Dendritic cell treated with granulocyte-macrophage colony-stimulating factor and Interleukin-4, amounts not matched to agents 40 ng/mL and 50 ng/mL, for 4 days (primary cell): ENCODE measurements at regions not wholly inside any gene's neighbourhood (a gene's known extent, or its start where the extent isn't known, plus 50 kb on each side); places are given as distances from the start of the nearest gene placed in this dataset.

Experiments used
- H3K27ac Mint-ChIP-seq: one replicate; pipeline ENCODE4 v1.8.0; 2022; ENCODE audit warnings: mild to moderate bottlenecking, mixed read lengths
- H3K27me3 Mint-ChIP-seq: one replicate; pipeline ENCODE4 v1.8.0; 2022; ENCODE audit warnings: mild to moderate bottlenecking, mixed read lengths
- H3K36me3 Mint-ChIP-seq: one replicate; pipeline ENCODE4 v1.8.0; 2022; ENCODE audit warnings: low read depth, mixed read lengths
- H3K4me1 Mint-ChIP-seq: one replicate; pipeline ENCODE4 v1.8.0; 2022; ENCODE audit warnings: low read depth, mixed read lengths
- H3K4me3 Mint-ChIP-seq: one replicate; pipeline ENCODE4 v1.8.0; 2022; ENCODE audit warnings: mild to moderate bottlenecking, moderate library complexity, mixed read lengths
- H3K9me3 Mint-ChIP-seq: one replicate; pipeline ENCODE4 v1.8.0; 2022; ENCODE audit warnings: mixed read lengths
- intact Hi-C: fragments of 100-400 bp; cut with micrococcal nuclease; formaldehyde crosslinking; loops from one replicate; pipeline ENCODE4 v1.15.0; 2022

GRCh38 chr3:72453706-72454105 is 394.5 kb downstream of the SHQ1 start:
- Mint-ChIP-seq H3K4me1 (peaks cover 35% of the 10 kb centered on the region), H3K27me3 (peaks cover 17% of the 10 kb centered on the region), H3K9me3 (no peaks in the 10 kb centered on the region), H3K27ac (no peak overlapping the region), H3K4me3 (no peak overlapping the region), H3K36me3 (no peaks in the 10 kb centered on the region)
- intact Hi-C loops, result no loop called here

GRCh38 chr3:72452745-72453144 is 395.5 kb downstream of the SHQ1 start:
- Mint-ChIP-seq H3K9me3 (no peaks in the 10 kb centered on the region), H3K4me3 (no peak overlapping the region), H3K36me3 (no peaks in the 10 kb centered on the region), H3K27me3 (peaks cover 20% of the 10 kb centered on the region), H3K27ac (no peak overlapping the region), H3K4me1 (peaks cover 36% of the 10 kb centered on the region)
- intact Hi-C loops, result no loop called here

- no peaks in the 10 kb centered on the region for H3K36me3 Mint-ChIP-seq
- H3K27me3 Mint-ChIP-seq, result peaks cover 20% of the 10 kb centered on the region
- H3K9me3 Mint-ChIP-seq, result no peaks in the 10 kb centered on the region
- H3K4me3 Mint-ChIP-seq, result no peak overlapping the region
- intact Hi-C loops, result no loop called here
- H3K27ac Mint-ChIP-seq, result no peak overlapping the region
- H3K4me1 Mint-ChIP-seq, result peaks cover 41% of the 10 kb centered on the region
These were observed 396.4 kb downstream of the SHQ1 start for GRCh38 chr3:72451841-72452240.

DNA sequence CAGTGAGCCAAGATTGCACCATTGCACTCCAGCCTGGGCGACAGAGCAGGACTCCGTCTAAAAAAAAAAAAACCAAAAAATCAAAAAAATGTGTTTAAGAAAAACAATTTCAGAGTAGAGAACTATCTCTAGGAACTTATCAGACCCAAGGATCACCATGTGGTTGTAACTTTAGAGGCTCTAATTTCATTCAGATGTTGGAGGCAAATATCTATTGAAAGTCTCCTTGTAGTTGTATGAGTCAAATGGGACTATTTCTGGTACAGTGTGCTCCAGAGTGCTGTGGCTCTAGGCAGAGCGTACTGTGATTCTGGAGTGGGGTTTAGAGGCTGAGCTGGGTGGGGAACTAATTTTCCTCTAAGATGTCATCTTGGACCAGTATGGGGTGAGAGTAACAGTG is 398.7 kb downstream of the SHQ1 start:
- Mint-ChIP-seq H3K36me3 (peaks cover 15% of the 10 kb centered on the region), H3K4me1 (peaks cover 41% of the 10 kb centered on the region), H3K4me3 (no peak overlapping the region), H3K27me3 (peaks cover 20% of the 10 kb centered on the region), H3K9me3 (no peaks in the 10 kb centered on the region), H3K27ac (no peak overlapping the region)
- intact Hi-C loops, result loop anchor here (5.0 kb wide), 2 partner anchors 38 to 177 kb away; no protein-coding TSS in a partner anchor

DNA sequence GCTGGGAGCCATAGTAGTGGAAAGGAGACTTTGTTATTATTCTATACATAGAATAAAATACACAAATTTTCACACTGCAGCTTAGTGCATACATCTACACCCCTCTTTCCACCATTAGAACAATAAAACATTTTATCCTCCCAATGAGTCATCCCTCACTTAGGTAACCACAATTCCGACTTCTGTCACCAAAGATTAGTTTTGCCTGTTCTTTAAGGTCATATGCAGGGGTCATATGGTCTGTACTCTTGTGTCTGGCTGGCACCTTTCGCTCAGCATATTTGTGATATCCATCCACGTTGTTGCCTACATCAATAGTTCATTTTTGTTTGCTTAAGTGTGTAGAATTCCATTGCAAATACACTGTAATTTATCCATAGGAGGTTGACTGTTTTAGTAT is 399.4 kb downstream of the SHQ1 start:
- H3K27ac Mint-ChIP-seq, result no peak overlapping the region
- peaks cover 22% of the 10 kb centered on the region for H3K36me3 Mint-ChIP-seq
- H3K27me3 Mint-ChIP-seq, result peaks cover 20% of the 10 kb centered on the region
- intact Hi-C loops, result loop anchor here (5.0 kb wide), 2 partner anchors 38 to 177 kb away; no protein-coding TSS in a partner anchor
- H3K4me3 Mint-ChIP-seq, result no peak overlapping the region
- peaks cover 41% of the 10 kb centered on the region for H3K4me1 Mint-ChIP-seq
- H3K9me3 Mint-ChIP-seq, result no peaks in the 10 kb centered on the region

- Mint-ChIP-seq H3K9me3 (no peaks in the 10 kb centered on the region), H3K4me1 (peaks cover 42% of the 10 kb centered on the region), H3K36me3 (peaks cover 26% of the 10 kb centered on the region), H3K4me3 (no peak overlapping the region), H3K27ac (peak overlapping the region; percentile 6), H3K27me3 (peaks cover 17% of the 10 kb centered on the region)
- intact Hi-C loops, result loop anchor here (5.0 kb wide), 2 partner anchors 39 to 176 kb away; no protein-coding TSS in a partner anchor
These were observed 399.8 kb downstream of the SHQ1 start for GRCh38 chr3:72448375-72448823.

GRCh38 chr3:72447059-72447946 is 400.9 kb downstream of the SHQ1 start:
- peaks cover 12% of the 10 kb centered on the region for H3K27me3 Mint-ChIP-seq
- H3K36me3 Mint-ChIP-seq, result peaks cover 37% of the 10 kb centered on the region
- peaks cover 53% of the 10 kb centered on the region for H3K4me1 Mint-ChIP-seq
- peak overlapping the region; percentile 83 for H3K4me3 Mint-ChIP-seq
- peak overlapping the region; percentile 74 for H3K27ac Mint-ChIP-seq
- no peaks in the 10 kb centered on the region for H3K9me3 Mint-ChIP-seq
- intact Hi-C loops, result loop anchor here (1.0 to 5.0 kb wide), 3 partner anchors 40 to 175 kb away; no protein-coding TSS in a partner anchor

DNA sequence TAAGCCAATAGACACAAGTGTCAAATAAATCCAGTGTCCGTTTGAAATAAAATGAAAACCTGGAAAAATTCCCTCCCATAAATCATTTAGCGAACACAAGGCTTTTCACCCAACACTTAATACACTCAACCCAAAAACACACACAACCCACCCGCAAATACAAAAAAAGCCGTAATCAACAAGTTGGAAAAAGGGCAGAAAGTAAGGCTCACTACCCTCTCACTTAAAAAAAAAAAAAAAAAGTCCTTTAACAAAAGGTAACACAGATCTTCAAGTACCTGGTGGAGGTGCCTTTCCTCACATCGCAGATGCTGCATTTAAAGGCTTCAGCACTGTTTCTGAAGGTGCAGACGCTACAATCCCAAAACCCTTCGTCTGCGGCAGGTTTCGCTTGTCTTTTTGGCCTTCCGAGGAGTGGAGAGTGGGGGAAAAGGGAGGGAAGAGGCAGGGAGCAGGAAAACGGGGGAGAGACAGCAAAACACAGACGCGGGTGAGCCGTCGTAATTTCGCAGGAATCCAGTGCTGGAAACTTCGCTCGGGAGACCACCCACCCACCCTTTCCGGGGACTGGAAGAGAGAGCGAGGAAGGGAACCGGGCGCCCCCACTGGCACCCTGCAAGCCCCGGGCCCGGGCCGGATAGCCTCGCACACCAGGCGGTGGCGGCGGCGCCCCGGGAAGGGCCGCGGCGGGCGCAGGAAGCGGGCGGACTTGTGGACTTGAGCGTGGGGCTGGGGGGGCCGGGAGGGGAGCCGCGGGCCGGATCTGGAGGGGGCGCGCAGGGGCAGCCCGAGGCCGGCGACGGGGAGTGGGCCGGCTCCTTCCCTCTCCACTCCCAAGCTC is 401.8 kb downstream of the SHQ1 start, which contains the start of gene RYBP:
RYBP (minus strand) TSS at position 404 of the 841 bp plus-strand sequence.
- peak within 1 kb of the TSS; percentile 88 for H3K27ac Mint-ChIP-seq
- peaks cover 61% of the 10 kb centered on the region for H3K4me1 Mint-ChIP-seq
- H3K9me3 Mint-ChIP-seq, result no peaks in the 10 kb centered on the region
- peaks cover 39% of the 10 kb centered on the region for H3K36me3 Mint-ChIP-seq
- peaks cover 9% of the 10 kb centered on the region for H3K27me3 Mint-ChIP-seq
- intact Hi-C loops, result loop anchor here (1.0 to 5.0 kb wide), 3 partner anchors 41 to 174 kb away; no protein-coding TSS in a partner anchor
- peak within 1 kb of the TSS; percentile 83 for H3K4me3 Mint-ChIP-seq

- no peaks in the 10 kb centered on the region for H3K9me3 Mint-ChIP-seq
- peak overlapping the region; percentile 88 for H3K27ac Mint-ChIP-seq
- peaks cover 45% of the 10 kb centered on the region for H3K36me3 Mint-ChIP-seq
- peaks cover 68% of the 10 kb centered on the region for H3K4me1 Mint-ChIP-seq
- intact Hi-C loops, result loop anchor here (5.0 kb wide), 2 partner anchors 41 to 174 kb away; no protein-coding TSS in a partner anchor
- peak overlapping the region; percentile 83 for H3K4me3 Mint-ChIP-seq
- peaks cover 7% of the 10 kb centered on the region for H3K27me3 Mint-ChIP-seq
These were observed 402.4 kb downstream of the SHQ1 start for GRCh38 chr3:72445827-72446217.

DNA sequence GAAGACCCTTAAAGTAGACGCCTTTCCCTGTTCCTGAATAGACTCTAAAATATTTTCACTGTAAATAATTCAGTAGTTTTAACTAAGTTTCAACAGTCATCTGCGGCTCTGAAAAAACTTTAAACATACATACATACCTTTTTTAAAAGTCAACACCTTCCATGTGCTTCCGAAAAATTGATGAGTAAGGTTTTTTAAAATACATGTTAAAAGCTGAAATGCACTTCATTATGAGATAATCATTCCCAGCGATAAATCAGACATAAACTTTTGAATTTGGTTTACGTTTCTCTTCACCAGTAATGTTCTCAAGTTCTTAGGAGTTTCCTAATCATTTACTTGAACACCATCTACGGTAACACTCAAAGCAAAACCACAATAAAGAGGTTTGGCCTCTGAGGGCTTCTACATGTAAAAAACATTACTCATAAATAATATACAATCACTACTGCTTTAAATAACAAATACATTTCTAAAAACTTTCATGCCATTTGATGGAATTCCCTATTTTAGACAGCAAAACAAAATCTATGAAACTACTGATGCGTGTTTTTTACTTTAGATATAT is 403.5 kb downstream of the SHQ1 start:
- Mint-ChIP-seq H3K27me3 (peaks cover 3% of the 10 kb centered on the region), H3K27ac (no peak overlapping the region), H3K9me3 (no peaks in the 10 kb centered on the region), H3K36me3 (peaks cover 56% of the 10 kb centered on the region), H3K4me1 (peaks cover 73% of the 10 kb centered on the region), H3K4me3 (peak overlapping the region; percentile 47)
- intact Hi-C loops, result loop anchor here (5.0 kb wide), 2 partner anchors 43 to 172 kb away; no protein-coding TSS in a partner anchor

DNA sequence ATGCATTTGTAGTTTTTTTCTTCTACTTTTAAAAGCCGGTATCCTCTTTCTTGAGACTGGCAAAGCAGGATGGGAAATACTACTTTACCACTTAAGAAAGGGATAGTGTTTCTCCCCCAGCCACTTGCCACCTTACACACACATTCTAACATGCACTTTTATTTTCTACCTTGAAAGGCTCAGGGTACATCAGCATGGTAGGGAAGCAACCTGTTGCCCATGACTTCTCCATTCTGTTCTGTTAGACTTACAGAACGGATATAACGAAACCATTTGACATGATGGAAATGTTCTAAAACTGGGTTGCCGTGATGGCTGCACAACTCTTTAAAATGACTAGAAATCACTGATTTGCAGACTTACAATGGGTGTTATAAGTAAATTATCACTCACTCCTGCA is 405.5 kb downstream of the SHQ1 start:
- no peaks in the 10 kb centered on the region for H3K9me3 Mint-ChIP-seq
- no peak overlapping the region for H3K27ac Mint-ChIP-seq
- H3K4me3 Mint-ChIP-seq, result peak overlapping the region; percentile 13
- intact Hi-C loops, result no loop called here
- H3K4me1 Mint-ChIP-seq, result peaks cover 86% of the 10 kb centered on the region
- H3K27me3 Mint-ChIP-seq, result no peaks in the 10 kb centered on the region
- peaks cover 76% of the 10 kb centered on the region for H3K36me3 Mint-ChIP-seq

GRCh38 chr3:72441284-72441994 is 406.8 kb downstream of the SHQ1 start:
- Mint-ChIP-seq H3K27ac (no peak overlapping the region), H3K36me3 (peaks cover 74% of the 10 kb centered on the region), H3K9me3 (no peaks in the 10 kb centered on the region), H3K4me1 (peaks cover 84% of the 10 kb centered on the region), H3K4me3 (no peak overlapping the region), H3K27me3 (no peaks in the 10 kb centered on the region)
- intact Hi-C loops, result no loop called here

DNA sequence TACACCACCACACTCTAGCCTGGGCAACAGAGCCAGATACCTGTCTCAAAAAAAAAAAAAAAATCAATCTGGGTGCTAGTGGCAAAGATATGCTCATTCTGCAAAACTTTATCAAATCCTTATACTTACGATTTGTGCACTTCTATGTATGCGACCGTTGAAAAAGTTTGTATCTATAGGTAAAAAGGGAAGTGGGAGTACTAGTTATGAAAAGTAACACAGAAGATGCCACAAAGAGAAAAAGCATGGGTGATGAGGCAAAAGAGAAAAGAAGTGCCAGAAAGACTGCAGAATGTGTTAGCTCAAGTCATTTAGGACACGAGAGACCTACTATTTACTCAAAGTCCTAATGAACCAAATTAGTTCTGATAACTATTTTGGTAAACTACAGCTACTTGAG is 407.8 kb downstream of the SHQ1 start:
- no peaks in the 10 kb centered on the region for H3K9me3 Mint-ChIP-seq
- intact Hi-C loops, result no loop called here
- H3K4me1 Mint-ChIP-seq, result peaks cover 76% of the 10 kb centered on the region
- H3K36me3 Mint-ChIP-seq, result peaks cover 64% of the 10 kb centered on the region
- no peaks in the 10 kb centered on the region for H3K27me3 Mint-ChIP-seq
- no peak overlapping the region for H3K27ac Mint-ChIP-seq
- H3K4me3 Mint-ChIP-seq, result no peak overlapping the region
